GM23338 (cell line): ENCODE measurements at regions not wholly inside any gene's neighbourhood (a gene's known extent, or its start where the extent isn't known, plus 50 kb on each side); places are given as distances from the start of the nearest gene placed in this dataset.

ENCODE experiments used
- ATAC-seq: fragments of 200-7000 bp; cut with Tn5 transposase; 3 replicates; pipeline ENCODE4 v1.9.1; 2020
- DNase-seq: peaks from one replicate; pipeline ENCODE4 v3.0.0-alpha.2; 2015; ENCODE audit warnings: low spot score
- H2AFZ ChIP-seq: fragments of 200-600 bp; sonication (generic); 2 replicates; pipeline ENCODE4 v1.8.0; 2016; ENCODE audit warnings: antibody characterized with exemption, mild to moderate bottlenecking, moderate library complexity
- H3F3A ChIP-seq: fragments of 200-600 bp; sonication (generic); replicated peaks from 2 replicates; pipeline ENCODE4 v1.8.0; 2017; ENCODE audit warnings: antibody characterized with exemption, mixed run types, low read depth
- H3K27ac ChIP-seq: fragments of 200-600 bp; sonication (generic); 2 replicates; pipeline ENCODE4 v1.6.1; 2016; ENCODE audit warnings: low read depth
- H3K27me3 ChIP-seq: fragments of 200-600 bp; sonication (generic); 2 replicates; pipeline ENCODE4 v1.8.0; 2016; ENCODE audit warnings: mild to moderate bottlenecking, mixed run types, moderate library complexity; ENCODE audit not compliant: insufficient read depth
- H3K36me3 ChIP-seq: fragments of 200-600 bp; sonication (generic); 2 replicates; pipeline ENCODE4 v1.8.0; 2016; ENCODE audit warnings: mild to moderate bottlenecking; ENCODE audit not compliant: insufficient read depth
- H3K4me1 ChIP-seq: fragments of 200-600 bp; sonication (generic); 2 replicates; pipeline ENCODE4 v1.8.0; 2016; ENCODE audit warnings: mild to moderate bottlenecking, moderate library complexity; ENCODE audit not compliant: insufficient read depth
- H3K4me2 ChIP-seq: fragments of 200-600 bp; sonication (generic); 2 replicates; pipeline ENCODE4 v1.7.1; 2017; ENCODE audit warnings: mixed run types
- H3K4me3 ChIP-seq: fragments of 200-600 bp; sonication (generic); 2 replicates; pipeline ENCODE4 v1.6.1; 2016; ENCODE audit warnings: mixed run types
- H3K79me2 ChIP-seq: fragments of 200-600 bp; sonication (generic); replicated peaks from 2 replicates; pipeline ENCODE4 v1.8.0; 2017; ENCODE audit warnings: mild to moderate bottlenecking; ENCODE audit not compliant: insufficient read depth
- H3K9me2 ChIP-seq: fragments of 200-600 bp; sonication (generic); 2 replicates; pipeline ENCODE4 v1.8.0; 2017; ENCODE audit not compliant: insufficient read depth
- H4K20me1 ChIP-seq: fragments of 200-600 bp; sonication (generic); replicated peaks from 2 replicates; pipeline ENCODE4 v1.8.0; 2017; ENCODE audit warnings: mild to moderate bottlenecking; ENCODE audit not compliant: insufficient read depth
- H3K27ac Mint-ChIP-seq: 2 replicates; pipeline ENCODE4 v1.8.0; 2020; ENCODE audit warnings: inconsistent platforms, mild to moderate bottlenecking, moderate library complexity, mixed read lengths
- H3K27me3 Mint-ChIP-seq: 3 replicates; pipeline ENCODE4 v1.8.0; 2022; ENCODE audit warnings: low read depth, mild to moderate bottlenecking, moderate library complexity, mixed read lengths, inconsistent platforms; ENCODE audit not compliant: insufficient read depth, poor library complexity
- H3K36me3 Mint-ChIP-seq: 3 replicates; pipeline ENCODE4 v1.8.0; 2021; ENCODE audit warnings: low read depth, mild to moderate bottlenecking, inconsistent platforms, moderate library complexity, mixed read lengths
- H3K4me1 Mint-ChIP-seq: 3 replicates; pipeline ENCODE4 v1.8.0; 2020; ENCODE audit warnings: mild to moderate bottlenecking, inconsistent platforms, mixed read lengths
- H3K4me3 Mint-ChIP-seq: 3 replicates; pipeline ENCODE4 v1.8.0; 2021; ENCODE audit warnings: moderate library complexity, mild to moderate bottlenecking, inconsistent platforms, mixed read lengths
- H3K9me3 Mint-ChIP-seq: 3 replicates; pipeline ENCODE4 v1.8.0; 2020; ENCODE audit warnings: moderate library complexity, mild to moderate bottlenecking, inconsistent platforms, mixed read lengths
- CREB1 ChIP-seq: fragments of 250-450 bp; sonication (Bioruptor Pico); IDR thresholded peaks from 2 replicates; pipeline ENCODE4 v1.5.0; 2020; ENCODE audit warnings: low read depth, mild to moderate bottlenecking, moderate library complexity
- EZH2 ChIP-seq: fragments of 200-600 bp; sonication (generic); IDR thresholded peaks from one replicate; pipeline ENCODE4 v1.8.0; 2017; ENCODE audit warnings: antibody characterized with exemption, mild to moderate bottlenecking, low read depth; ENCODE audit not compliant: unreplicated experiment
- JUNB ChIP-seq: IDR thresholded peaks from one replicate; pipeline ENCODE4 v1.6.1; 2016; ENCODE audit warnings: antibody characterized with exemption; ENCODE audit not compliant: unreplicated experiment
- NANOG ChIP-seq: IDR thresholded peaks from 2 replicates; pipeline ENCODE4 v1.6.1; 2016; ENCODE audit warnings: antibody characterized with exemption, borderline replicate concordance
- POLR2AphosphoS5 ChIP-seq: IDR thresholded peaks from 2 replicates; pipeline ENCODE4 v1.6.1; 2016; ENCODE audit warnings: antibody characterized with exemption, low read depth
- ZNF114 ChIP-seq: fragments of 250-450 bp; sonication (Bioruptor Pico); IDR thresholded peaks from 2 replicates; pipeline ENCODE4 v1.5.0; 2020; ENCODE audit warnings: mild to moderate bottlenecking, moderate library complexity
- ZNF331 ChIP-seq: fragments of 250-450 bp; sonication (Bioruptor Pico); IDR thresholded peaks from 2 replicates; pipeline ENCODE4 v1.5.0; 2020; ENCODE audit warnings: low read depth, mild to moderate bottlenecking, moderate library complexity
- TF ChIP-seq, protein P1 (sequence below), 2 experiments: fragments of 200-600 bp in 1 of 2; sonication (generic) in 1 of 2; conservative IDR thresholded peaks; 2 replicates each; pipeline versions ENCODE4 v1.5.1 to v1.6.1; 2016 to 2017; ENCODE audit warnings: antibody characterized with exemption in 2 of 2, low read depth in 2 of 2, mild to moderate bottlenecking in 2 of 2, moderate library complexity in 1 of 2
- TF ChIP-seq, protein P2 (sequence below): fragments of 250-450 bp; sonication (Bioruptor Pico); IDR thresholded peaks from 2 replicates; pipeline ENCODE4 v1.5.0; 2020; ENCODE audit warnings: mild to moderate bottlenecking, moderate library complexity
- TF ChIP-seq, protein P3 (sequence below): IDR thresholded peaks from 2 replicates; pipeline ENCODE4 v1.6.1; 2016; ENCODE audit warnings: antibody characterized with exemption

DNA sequence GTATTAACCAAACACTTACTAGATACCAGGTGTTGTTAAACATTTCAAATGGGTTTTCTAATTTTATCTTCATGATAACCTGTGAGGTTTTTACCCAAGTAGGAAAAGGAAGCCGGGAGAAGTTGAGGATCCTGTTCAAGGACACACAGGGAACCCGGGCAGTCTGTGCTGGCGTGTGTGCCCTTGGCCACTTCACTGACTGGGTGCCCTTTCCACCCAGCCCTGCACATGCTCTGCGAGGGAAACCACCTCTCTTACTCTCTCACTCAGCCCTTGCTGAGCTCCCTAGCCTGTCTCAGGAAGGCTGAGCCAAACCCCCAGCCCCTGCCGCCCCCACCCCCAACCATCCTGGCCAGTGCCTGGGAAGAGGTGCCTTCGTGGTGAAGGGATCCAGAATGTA is 51.8 kb downstream of the TEX44 start:
- H3K4me2 ChIP-seq = no peak overlapping the region
- peak overlapping the region; percentile 72; the same call in 1 of the 2 replicates for H2AFZ ChIP-seq
- Mint-ChIP-seq H3K4me1 (peaks cover 18% of the 10 kb centered on the region; the same call in 2 of the 3 replicates), H3K4me3 (no peak overlapping the region), H3K9me3 (no peaks in the 10 kb centered on the region; the same call in 2 of the 3 replicates), H3K36me3 (no peaks in the 10 kb centered on the region), H3K27me3 (peaks cover 5% of the 10 kb centered on the region), H3K27ac (no peak overlapping the region)
- H3K36me3 ChIP-seq = no peaks in the 10 kb centered on the region
- H3K27ac ChIP-seq = no peak overlapping the region
- H3K4me1 ChIP-seq = peaks cover 10% of the 10 kb centered on the region
- H3K4me3 ChIP-seq = no peak overlapping the region
- no peaks in the 10 kb centered on the region for H3K79me2 ChIP-seq
- no peaks in the 10 kb centered on the region for H4K20me1 ChIP-seq
- TF ChIP-seq, protein P1, sequence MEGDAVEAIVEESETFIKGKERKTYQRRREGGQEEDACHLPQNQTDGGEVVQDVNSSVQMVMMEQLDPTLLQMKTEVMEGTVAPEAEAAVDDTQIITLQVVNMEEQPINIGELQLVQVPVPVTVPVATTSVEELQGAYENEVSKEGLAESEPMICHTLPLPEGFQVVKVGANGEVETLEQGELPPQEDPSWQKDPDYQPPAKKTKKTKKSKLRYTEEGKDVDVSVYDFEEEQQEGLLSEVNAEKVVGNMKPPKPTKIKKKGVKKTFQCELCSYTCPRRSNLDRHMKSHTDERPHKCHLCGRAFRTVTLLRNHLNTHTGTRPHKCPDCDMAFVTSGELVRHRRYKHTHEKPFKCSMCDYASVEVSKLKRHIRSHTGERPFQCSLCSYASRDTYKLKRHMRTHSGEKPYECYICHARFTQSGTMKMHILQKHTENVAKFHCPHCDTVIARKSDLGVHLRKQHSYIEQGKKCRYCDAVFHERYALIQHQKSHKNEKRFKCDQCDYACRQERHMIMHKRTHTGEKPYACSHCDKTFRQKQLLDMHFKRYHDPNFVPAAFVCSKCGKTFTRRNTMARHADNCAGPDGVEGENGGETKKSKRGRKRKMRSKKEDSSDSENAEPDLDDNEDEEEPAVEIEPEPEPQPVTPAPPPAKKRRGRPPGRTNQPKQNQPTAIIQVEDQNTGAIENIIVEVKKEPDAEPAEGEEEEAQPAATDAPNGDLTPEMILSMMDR (conservative IDR thresholded peaks at IDR 0.05; ENCODE audit: low read depth in 2 of 2) = no peak
- no peak for TF ChIP-seq ZNF331 (CRISPR knock-in tag)
- TF ChIP-seq POLR2AphosphoS5 = no peak
- no peak for DNase-seq
- peaks cover 9% of the 10 kb centered on the region for H3F3A ChIP-seq
- H3K27me3 ChIP-seq = no peaks in the 10 kb centered on the region
- ATAC-seq = no peak
- H3K9me2 ChIP-seq = no peaks in the 10 kb centered on the region

DNA sequence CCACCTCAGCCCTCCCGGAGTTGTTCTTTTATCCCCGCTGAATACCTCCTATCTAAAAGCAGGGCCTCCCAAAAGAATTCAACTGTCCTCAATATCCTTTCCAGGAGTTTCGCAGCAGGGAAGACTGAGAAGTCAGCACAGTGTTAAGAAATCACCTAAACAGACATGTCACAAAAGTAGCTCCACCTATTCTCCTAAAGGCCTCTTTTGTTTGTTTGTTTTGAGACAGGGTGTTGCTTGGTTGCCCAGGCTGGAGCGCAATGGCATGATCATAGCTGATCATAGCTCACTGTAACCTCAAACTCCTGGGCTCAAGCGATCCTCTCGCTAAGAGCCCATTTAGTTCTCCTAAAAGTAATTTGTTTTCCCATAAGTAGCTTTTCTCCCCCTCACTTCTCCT is 53.8 kb downstream of the TEX44 start:
- H3K36me3 Mint-ChIP-seq = no peaks in the 10 kb centered on the region
- peak overlapping the region; percentile 73; the same call in 1 of the 2 replicates for H2AFZ ChIP-seq
- H3K79me2 ChIP-seq = no peaks in the 10 kb centered on the region
- H3K4me3 Mint-ChIP-seq = no peak overlapping the region
- DNase-seq = peak; percentile 29
- H4K20me1 ChIP-seq = no peaks in the 10 kb centered on the region
- no peak overlapping the region for H3K27ac ChIP-seq
- peak; percentile 16; the same call in 2 of the 3 replicates for ATAC-seq
- H3F3A ChIP-seq = peaks cover 9% of the 10 kb centered on the region
- H3K27me3 ChIP-seq = no peaks in the 10 kb centered on the region
- H3K9me2 ChIP-seq = no peaks in the 10 kb centered on the region
- peaks cover 18% of the 10 kb centered on the region; the same call in 2 of the 3 replicates for H3K4me1 Mint-ChIP-seq
- peaks cover 10% of the 10 kb centered on the region for H3K4me1 ChIP-seq
- H3K4me3 ChIP-seq = no peak overlapping the region
- no peaks in the 10 kb centered on the region for H3K36me3 ChIP-seq
- no peak overlapping the region for H3K4me2 ChIP-seq
- H3K9me3 Mint-ChIP-seq = no peaks in the 10 kb centered on the region; the same call in 2 of the 3 replicates
- H3K27ac Mint-ChIP-seq = no peak overlapping the region
- peaks cover 9% of the 10 kb centered on the region for H3K27me3 Mint-ChIP-seq
- no peak for TF ChIP-seq CREB1 (CRISPR knock-in tag)
- no peak for TF ChIP-seq POLR2AphosphoS5
- no peak for TF ChIP-seq JUNB
- no peak for TF ChIP-seq NANOG
- TF ChIP-seq, protein P2, sequence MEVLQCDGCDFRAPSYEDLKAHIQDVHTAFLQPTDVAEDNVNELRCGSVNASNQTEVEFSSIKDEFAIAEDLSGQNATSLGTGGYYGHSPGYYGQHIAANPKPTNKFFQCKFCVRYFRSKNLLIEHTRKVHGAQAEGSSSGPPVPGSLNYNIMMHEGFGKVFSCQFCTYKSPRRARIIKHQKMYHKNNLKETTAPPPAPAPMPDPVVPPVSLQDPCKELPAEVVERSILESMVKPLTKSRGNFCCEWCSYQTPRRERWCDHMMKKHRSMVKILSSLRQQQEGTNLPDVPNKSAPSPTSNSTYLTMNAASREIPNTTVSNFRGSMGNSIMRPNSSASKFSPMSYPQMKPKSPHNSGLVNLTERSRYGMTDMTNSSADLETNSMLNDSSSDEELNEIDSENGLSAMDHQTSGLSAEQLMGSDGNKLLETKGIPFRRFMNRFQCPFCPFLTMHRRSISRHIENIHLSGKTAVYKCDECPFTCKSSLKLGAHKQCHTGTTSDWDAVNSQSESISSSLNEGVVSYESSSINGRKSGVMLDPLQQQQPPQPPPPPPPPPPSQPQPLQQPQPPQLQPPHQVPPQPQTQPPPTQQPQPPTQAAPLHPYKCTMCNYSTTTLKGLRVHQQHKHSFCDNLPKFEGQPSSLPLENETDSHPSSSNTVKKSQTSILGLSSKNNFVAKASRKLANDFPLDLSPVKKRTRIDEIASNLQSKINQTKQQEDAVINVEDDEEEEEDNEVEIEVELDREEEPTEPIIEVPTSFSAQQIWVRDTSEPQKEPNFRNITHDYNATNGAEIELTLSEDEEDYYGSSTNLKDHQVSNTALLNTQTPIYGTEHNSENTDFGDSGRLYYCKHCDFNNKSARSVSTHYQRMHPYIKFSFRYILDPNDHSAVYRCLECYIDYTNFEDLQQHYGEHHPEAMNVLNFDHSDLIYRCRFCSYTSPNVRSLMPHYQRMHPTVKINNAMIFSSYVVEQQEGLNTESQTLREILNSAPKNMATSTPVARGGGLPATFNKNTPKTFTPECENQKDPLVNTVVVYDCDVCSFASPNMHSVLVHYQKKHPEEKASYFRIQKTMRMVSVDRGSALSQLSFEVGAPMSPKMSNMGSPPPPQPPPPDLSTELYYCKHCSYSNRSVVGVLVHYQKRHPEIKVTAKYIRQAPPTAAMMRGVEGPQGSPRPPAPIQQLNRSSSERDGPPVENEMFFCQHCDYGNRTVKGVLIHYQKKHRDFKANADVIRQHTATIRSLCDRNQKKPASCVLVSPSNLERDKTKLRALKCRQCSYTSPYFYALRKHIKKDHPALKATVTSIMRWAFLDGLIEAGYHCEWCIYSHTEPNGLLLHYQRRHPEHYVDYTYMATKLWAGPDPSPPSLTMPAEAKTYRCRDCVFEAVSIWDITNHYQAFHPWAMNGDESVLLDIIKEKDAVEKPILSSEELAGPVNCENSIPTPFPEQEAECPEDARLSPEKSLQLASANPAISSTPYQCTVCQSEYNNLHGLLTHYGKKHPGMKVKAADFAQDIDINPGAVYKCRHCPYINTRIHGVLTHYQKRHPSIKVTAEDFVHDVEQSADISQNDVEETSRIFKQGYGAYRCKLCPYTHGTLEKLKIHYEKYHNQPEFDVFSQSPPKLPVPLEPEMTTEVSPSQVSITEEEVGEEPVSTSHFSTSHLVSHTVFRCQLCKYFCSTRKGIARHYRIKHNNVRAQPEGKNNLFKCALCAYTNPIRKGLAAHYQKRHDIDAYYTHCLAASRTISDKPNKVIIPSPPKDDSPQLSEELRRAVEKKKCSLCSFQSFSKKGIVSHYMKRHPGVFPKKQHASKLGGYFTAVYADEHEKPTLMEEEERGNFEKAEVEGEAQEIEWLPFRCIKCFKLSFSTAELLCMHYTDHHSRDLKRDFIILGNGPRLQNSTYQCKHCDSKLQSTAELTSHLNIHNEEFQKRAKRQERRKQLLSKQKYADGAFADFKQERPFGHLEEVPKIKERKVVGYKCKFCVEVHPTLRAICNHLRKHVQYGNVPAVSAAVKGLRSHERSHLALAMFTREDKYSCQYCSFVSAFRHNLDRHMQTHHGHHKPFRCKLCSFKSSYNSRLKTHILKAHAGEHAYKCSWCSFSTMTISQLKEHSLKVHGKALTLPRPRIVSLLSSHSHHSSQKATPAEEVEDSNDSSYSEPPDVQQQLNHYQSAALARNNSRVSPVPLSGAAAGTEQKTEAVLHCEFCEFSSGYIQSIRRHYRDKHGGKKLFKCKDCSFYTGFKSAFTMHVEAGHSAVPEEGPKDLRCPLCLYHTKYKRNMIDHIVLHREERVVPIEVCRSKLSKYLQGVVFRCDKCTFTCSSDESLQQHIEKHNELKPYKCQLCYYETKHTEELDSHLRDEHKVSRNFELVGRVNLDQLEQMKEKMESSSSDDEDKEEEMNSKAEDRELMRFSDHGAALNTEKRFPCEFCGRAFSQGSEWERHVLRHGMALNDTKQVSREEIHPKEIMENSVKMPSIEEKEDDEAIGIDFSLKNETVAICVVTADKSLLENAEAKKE (CRISPR knock-in tag) = no peak
- no peak for TF ChIP-seq ZNF114 (CRISPR knock-in tag)
- TF ChIP-seq, protein P3, sequence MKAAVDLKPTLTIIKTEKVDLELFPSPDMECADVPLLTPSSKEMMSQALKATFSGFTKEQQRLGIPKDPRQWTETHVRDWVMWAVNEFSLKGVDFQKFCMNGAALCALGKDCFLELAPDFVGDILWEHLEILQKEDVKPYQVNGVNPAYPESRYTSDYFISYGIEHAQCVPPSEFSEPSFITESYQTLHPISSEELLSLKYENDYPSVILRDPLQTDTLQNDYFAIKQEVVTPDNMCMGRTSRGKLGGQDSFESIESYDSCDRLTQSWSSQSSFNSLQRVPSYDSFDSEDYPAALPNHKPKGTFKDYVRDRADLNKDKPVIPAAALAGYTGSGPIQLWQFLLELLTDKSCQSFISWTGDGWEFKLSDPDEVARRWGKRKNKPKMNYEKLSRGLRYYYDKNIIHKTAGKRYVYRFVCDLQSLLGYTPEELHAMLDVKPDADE = no peak
- TF ChIP-seq, protein P1 (conservative IDR thresholded peaks at IDR 0.05; ENCODE audit: low read depth in 2 of 2) = no peak
- TF ChIP-seq EZH2 = no peak
- TF ChIP-seq ZNF331 (CRISPR knock-in tag) = no peak
